Activated CD4-positive, alpha-beta T cell treated with anti-CD3 and anti-CD28 coated beads for 36 hours (primary cell): ENCODE measurements at regions not wholly inside any gene's neighbourhood (a gene's known extent, or its start where the extent isn't known, plus 50 kb on each side); places are given as distances from the start of the nearest gene placed in this dataset.
"Not testable (repeated sequence)": the region's sequence is repeated elsewhere in the genome, so short reads cannot be mapped to it uniquely, and the experiment has no call there.

Experiments
- ATAC-seq: fragments of 200-7000 bp; cut with Tn5 transposase; one replicate; pipeline ENCODE4 v1.10.0; 2021; ENCODE audit warnings: mild to moderate bottlenecking, moderate library complexity
- CTCF ChIA-PET: fragments of 350-600 bp; sonication (Branson Sonifier 250); formaldehyde crosslinking; loops from one replicate; lab custom pipeline; 2021; ENCODE audit warnings: antibody characterized with exemption; lab: Charles Lee
- POLR2A ChIA-PET: fragments of 350-600 bp; sonication (Branson Sonifier 250); formaldehyde crosslinking; loops from one replicate; lab custom pipeline; 2021; ENCODE audit warnings: antibody characterized with exemption, inconsistent platforms; lab: Charles Lee
- DNase-seq: peaks from one replicate; pipeline ENCODE4 v3.0.0-alpha.2; 2020
- H3K27ac Mint-ChIP-seq: one replicate; pipeline ENCODE4 v1.8.0; 2021; ENCODE audit warnings: mixed read lengths
- H3K27me3 Mint-ChIP-seq: one replicate; pipeline ENCODE4 v1.8.0; 2021; ENCODE audit warnings: mixed read lengths
- H3K36me3 Mint-ChIP-seq: one replicate; pipeline ENCODE4 v1.8.0; 2021; ENCODE audit warnings: low read depth, mixed read lengths
- H3K4me1 Mint-ChIP-seq: one replicate; pipeline ENCODE4 v1.8.0; 2021; ENCODE audit warnings: mixed read lengths
- H3K4me3 Mint-ChIP-seq: one replicate; pipeline ENCODE4 v1.8.0; 2021; ENCODE audit warnings: mild to moderate bottlenecking, moderate library complexity, mixed read lengths
- H3K9me3 Mint-ChIP-seq: one replicate; pipeline ENCODE4 v1.8.0; 2021; ENCODE audit warnings: low read depth, mixed read lengths
- intact Hi-C, 2 experiments: fragments of 100-400 bp; cut with DNase I in 1 of 2; cut with micrococcal nuclease in 1 of 2; formaldehyde crosslinking; loops; one replicate each; pipeline versions ENCODE4 v1.14.2 to v1.15.1; 2022 to 2024; cut with DNase I, micrococcal nuclease

DNA sequence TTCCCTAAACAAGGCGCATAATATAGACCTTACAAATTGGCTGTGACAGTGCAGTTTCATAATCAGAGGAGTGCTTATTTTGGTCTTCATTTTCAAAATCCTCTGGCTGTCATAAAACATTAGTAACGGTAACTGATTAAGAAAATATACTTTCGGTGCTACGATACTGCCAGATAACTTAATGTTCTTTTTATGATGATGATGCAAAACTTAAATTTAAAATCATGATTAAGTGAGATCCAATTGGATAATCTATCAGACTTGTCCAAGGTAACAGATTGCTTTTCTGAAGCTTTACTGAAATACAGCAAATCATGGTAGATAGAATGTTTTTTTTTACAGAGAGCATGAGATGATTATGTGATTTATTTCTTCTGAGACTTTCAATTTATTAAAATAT is 364.2 kb upstream of the CNTN3 start:
- ATAC-seq (no peak), DNase-seq (no peak)
- no peaks in the 10 kb centered on the region for H3K36me3 Mint-ChIP-seq
- H3K4me1 Mint-ChIP-seq: no peaks in the 10 kb centered on the region
- peaks cover 5% of the 10 kb centered on the region for H3K9me3 Mint-ChIP-seq
- ChIA-PET POLR2A (no interaction called here), CTCF (no interaction called here)
- no peak overlapping the region for H3K4me3 Mint-ChIP-seq
- intact Hi-C loops: no loop called here
- no peak overlapping the region for H3K27ac Mint-ChIP-seq
- no peaks in the 10 kb centered on the region for H3K27me3 Mint-ChIP-seq

- H3K9me3 Mint-ChIP-seq, intact Hi-C loops, H3K27ac Mint-ChIP-seq, DNase-seq, CTCF ChIA-PET, POLR2A ChIA-PET, ATAC-seq, H3K36me3 Mint-ChIP-seq, H3K27me3 Mint-ChIP-seq, H3K4me1 Mint-ChIP-seq, H3K4me3 Mint-ChIP-seq: not testable (repeated sequence)
These were observed 370.8 kb upstream of the CNTN3 start for GRCh38 chr3:74985028-74985904.

- ATAC-seq: no peak
- ChIA-PET POLR2A (no interaction called here), CTCF (no interaction called here)
- intact Hi-C loops: no loop called here
- Mint-ChIP-seq H3K36me3 (no peaks in the 10 kb centered on the region), H3K4me3 (no peak overlapping the region), H3K27ac (no peak overlapping the region), H3K4me1 (no peaks in the 10 kb centered on the region), H3K27me3 (no peaks in the 10 kb centered on the region), H3K9me3 (peaks cover 13% of the 10 kb centered on the region)
- DNase-seq: no peak
These were observed 373.6 kb upstream of the CNTN3 start for GRCh38 chr3:74988095-74988494.

GRCh38 chr3:74992898-74993297 is 378.4 kb upstream of the CNTN3 start:
- Mint-ChIP-seq H3K36me3 (no peaks in the 10 kb centered on the region), H3K9me3 (peaks cover 11% of the 10 kb centered on the region), H3K4me3 (no peak overlapping the region), H3K27me3 (no peaks in the 10 kb centered on the region), H3K4me1 (no peaks in the 10 kb centered on the region), H3K27ac (no peak overlapping the region)
- ATAC-seq: no peak
- no peak for DNase-seq
- ChIA-PET POLR2A (no interaction called here), CTCF (interaction anchor here (0.6 kb wide), 1 partner anchor 1707 kb away, joined by 3 read pairs; no protein-coding TSS in a partner anchor)
- intact Hi-C loops: no loop called here

DNA sequence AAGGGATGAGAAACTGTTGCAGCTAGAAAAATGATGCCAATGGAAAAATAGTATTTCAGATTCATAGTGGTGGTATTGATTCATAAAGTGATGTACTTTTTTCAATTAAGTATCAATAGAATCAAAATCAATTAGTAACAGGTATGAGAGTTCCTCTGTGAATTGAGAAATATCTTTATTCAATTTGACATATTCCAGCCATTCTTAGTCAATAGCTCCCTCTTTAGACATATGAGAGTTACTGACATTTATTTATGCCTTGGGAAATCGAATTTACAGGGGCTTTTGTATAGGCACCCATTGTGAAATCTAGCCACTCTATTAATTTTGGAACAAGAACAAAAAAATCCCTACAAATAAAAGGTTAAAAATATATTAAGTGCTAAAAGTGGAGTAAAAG is 386.9 kb upstream of the CNTN3 start:
- Mint-ChIP-seq H3K36me3 (no peaks in the 10 kb centered on the region), H3K4me3 (no peak overlapping the region), H3K9me3 (no peaks in the 10 kb centered on the region), H3K27me3 (no peaks in the 10 kb centered on the region), H3K27ac (no peak overlapping the region), H3K4me1 (no peaks in the 10 kb centered on the region)
- DNase-seq (no peak), ATAC-seq (no peak)
- CTCF ChIA-PET: no interaction called here
- POLR2A ChIA-PET: no interaction called here
- intact Hi-C loops: no loop called here

GRCh38 chr3:75012791-75013331 is 398.4 kb upstream of the CNTN3 start:
- intact Hi-C loops: no loop called here
- H3K36me3 Mint-ChIP-seq: no peaks in the 10 kb centered on the region
- H3K4me1 Mint-ChIP-seq: no peaks in the 10 kb centered on the region
- no peak for DNase-seq
- POLR2A ChIA-PET: no interaction called here
- H3K27ac Mint-ChIP-seq: no peak overlapping the region
- no peak overlapping the region for H3K4me3 Mint-ChIP-seq
- no peaks in the 10 kb centered on the region for H3K27me3 Mint-ChIP-seq
- H3K9me3 Mint-ChIP-seq: peaks cover 3% of the 10 kb centered on the region
- CTCF ChIA-PET: no interaction called here
- no peak for ATAC-seq

- no peaks in the 10 kb centered on the region for H3K36me3 Mint-ChIP-seq
- peaks cover 3% of the 10 kb centered on the region for H3K9me3 Mint-ChIP-seq
- H3K4me3 Mint-ChIP-seq: no peak overlapping the region
- CTCF ChIA-PET: no interaction called here
- no peaks in the 10 kb centered on the region for H3K4me1 Mint-ChIP-seq
- no peak overlapping the region for H3K27ac Mint-ChIP-seq
- POLR2A ChIA-PET: no interaction called here
- DNase-seq (no peak), ATAC-seq (no peak)
- no peaks in the 10 kb centered on the region for H3K27me3 Mint-ChIP-seq
- intact Hi-C loops: no loop called here
These were observed 399.5 kb upstream of the CNTN3 start for GRCh38 chr3:75014008-75014407.

DNA sequence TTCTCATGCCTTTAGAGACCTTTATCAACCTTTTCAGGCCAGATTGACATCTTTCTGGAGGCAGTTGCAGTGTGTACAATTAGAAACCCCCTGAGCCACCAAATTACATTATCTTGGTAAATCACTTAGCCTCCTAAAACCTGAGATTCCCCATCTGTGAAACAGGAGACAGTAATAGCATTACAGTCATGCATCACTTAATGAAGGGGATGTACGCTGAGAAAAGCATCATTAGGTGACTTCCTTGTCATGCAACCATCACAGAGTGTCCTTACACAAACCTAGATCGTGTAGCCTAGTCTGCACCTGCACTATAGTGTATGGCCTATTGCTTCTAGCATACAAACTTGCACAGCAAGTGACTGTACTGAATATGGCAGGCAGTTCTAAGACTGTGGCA is 400.8 kb upstream of the CNTN3 start:
- ATAC-seq (no peak), DNase-seq (no peak)
- H3K9me3 Mint-ChIP-seq: no peaks in the 10 kb centered on the region
- no peak overlapping the region for H3K4me3 Mint-ChIP-seq
- no peaks in the 10 kb centered on the region for H3K27me3 Mint-ChIP-seq
- H3K4me1 Mint-ChIP-seq: no peaks in the 10 kb centered on the region
- no peaks in the 10 kb centered on the region for H3K36me3 Mint-ChIP-seq
- ChIA-PET CTCF (no interaction called here), POLR2A (no interaction called here)
- no peak overlapping the region for H3K27ac Mint-ChIP-seq
- intact Hi-C loops: no loop called here

DNA sequence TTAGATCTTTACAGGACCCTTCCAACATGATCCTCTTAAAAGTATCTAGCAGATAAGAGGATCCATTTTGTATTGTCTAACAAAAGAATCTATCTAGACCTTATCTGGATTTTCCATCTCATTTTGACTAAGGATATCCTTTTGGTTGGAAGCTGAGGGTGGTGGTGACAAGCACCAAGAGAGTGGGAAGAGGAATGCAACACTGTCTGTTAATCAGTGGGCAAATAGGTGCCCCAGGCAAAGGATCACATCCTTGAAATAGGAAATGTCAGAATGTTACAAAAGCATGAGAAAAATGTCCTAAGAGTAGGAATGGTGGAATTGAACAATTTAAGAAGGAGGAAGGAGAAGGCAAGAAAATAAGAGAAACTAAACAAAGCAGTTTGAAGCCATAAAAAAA is 420.7 kb upstream of the CNTN3 start:
- POLR2A ChIA-PET: no interaction called here
- intact Hi-C loops: no loop called here

DNA sequence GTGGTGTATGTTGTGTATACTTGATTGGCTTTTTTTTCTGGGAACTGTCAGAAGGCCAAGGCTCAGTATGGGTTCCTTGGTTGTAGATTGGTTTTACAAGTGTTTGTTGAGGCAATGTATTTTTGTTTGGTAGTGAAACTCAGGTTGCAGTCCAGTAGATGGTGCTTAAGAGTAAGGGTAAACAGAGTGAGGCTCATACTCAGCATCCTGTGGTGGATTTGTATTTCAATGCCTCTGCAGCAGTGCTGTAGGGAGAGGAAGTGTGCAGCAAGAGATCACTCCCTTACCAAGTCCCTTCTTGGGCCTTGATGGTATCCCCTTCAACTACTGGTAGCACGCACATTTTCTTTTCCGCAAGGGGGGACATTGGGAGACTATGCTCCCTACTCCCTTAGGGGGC is 428.5 kb upstream of the CNTN3 start:
- no peaks in the 10 kb centered on the region for H3K27me3 Mint-ChIP-seq
- no peak for DNase-seq
- H3K36me3 Mint-ChIP-seq: no peaks in the 10 kb centered on the region
- H3K9me3 Mint-ChIP-seq: peaks cover 7% of the 10 kb centered on the region
- ATAC-seq: no peak
- ChIA-PET CTCF (no interaction called here), POLR2A (no interaction called here)
- intact Hi-C loops: no loop called here
- no peak overlapping the region for H3K27ac Mint-ChIP-seq
- no peaks in the 10 kb centered on the region for H3K4me1 Mint-ChIP-seq
- H3K4me3 Mint-ChIP-seq: no peak overlapping the region

More for the DNA sequence above, 420.7 kb upstream of the CNTN3 start:
- no peak overlapping the region for H3K27ac Mint-ChIP-seq
- CTCF ChIA-PET: no interaction called here
- no peaks in the 10 kb centered on the region for H3K27me3 Mint-ChIP-seq
- no peaks in the 10 kb centered on the region for H3K4me1 Mint-ChIP-seq
- H3K36me3 Mint-ChIP-seq: no peaks in the 10 kb centered on the region
- H3K4me3 Mint-ChIP-seq: no peak overlapping the region
- DNase-seq: no peak
- H3K9me3 Mint-ChIP-seq: peaks cover 5% of the 10 kb centered on the region
- no peak for ATAC-seq

- POLR2A ChIA-PET: no interaction called here
- Mint-ChIP-seq H3K9me3 (peaks cover 2% of the 10 kb centered on the region), H3K27me3 (no peaks in the 10 kb centered on the region), H3K36me3 (no peaks in the 10 kb centered on the region), H3K4me3 (no peak overlapping the region), H3K4me1 (no peaks in the 10 kb centered on the region), H3K27ac (no peak overlapping the region)
- DNase-seq (no peak), ATAC-seq (no peak)
- CTCF ChIA-PET: no interaction called here
- intact Hi-C loops: no loop called here
These were observed 434.2 kb upstream of the CNTN3 start for GRCh38 chr3:75048650-75049049.

DNA sequence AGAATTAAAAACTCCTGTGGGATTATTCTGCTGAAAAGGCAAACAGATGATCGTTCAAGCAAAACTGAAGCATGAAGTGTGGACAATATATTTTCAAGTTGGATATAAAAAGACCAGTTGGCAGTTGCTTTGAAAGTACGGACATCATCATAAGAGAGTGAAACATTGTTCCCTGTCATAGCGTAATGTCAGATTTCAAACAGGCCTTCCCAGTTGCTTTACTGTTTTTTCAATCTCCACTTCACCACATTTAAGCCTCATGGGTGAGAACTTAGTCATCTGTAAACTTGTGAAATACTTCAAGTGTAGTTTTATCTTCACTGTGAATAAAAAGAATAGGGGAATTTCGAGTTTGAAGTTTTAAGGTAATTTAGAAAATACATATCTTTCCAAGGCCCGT is 435.1 kb upstream of the CNTN3 start:
- peaks cover 2% of the 10 kb centered on the region for H3K9me3 Mint-ChIP-seq
- ChIA-PET CTCF (no interaction called here), POLR2A (no interaction called here)
- no peaks in the 10 kb centered on the region for H3K36me3 Mint-ChIP-seq
- ATAC-seq (no peak), DNase-seq (no peak)
- no peak overlapping the region for H3K27ac Mint-ChIP-seq
- intact Hi-C loops: no loop called here
- H3K4me3 Mint-ChIP-seq: no peak overlapping the region
- no peaks in the 10 kb centered on the region for H3K27me3 Mint-ChIP-seq
- no peaks in the 10 kb centered on the region for H3K4me1 Mint-ChIP-seq
